A673 (cell line): ENCODE measurements at regions not wholly inside any gene's neighbourhood (a gene's known extent, or its start where the extent isn't known, plus 50 kb on each side); places are given as distances from the start of the nearest gene placed in this dataset.

Experiments
- BruUV-seq: library from RNA; stranded (reverse); fragments of 400-500 nt; replicated peaks from 2 replicates; lab custom pipeline; 2021; lab: Mats Ljungman, UMichigan
- CTCF ChIA-PET: fragments of 300-600 bp; sonication (Branson Sonifier 250); formaldehyde crosslinking; loops from one replicate; lab custom pipeline; 2022; ENCODE audit warnings: antibody characterized with exemption; lab: Charles Lee
- POLR2A ChIA-PET: fragments of 300-600 bp; sonication (Branson Sonifier 250); formaldehyde crosslinking; loops from one replicate; lab custom pipeline; 2022; ENCODE audit warnings: antibody characterized with exemption; ENCODE audit not compliant: low non-redundant PET; lab: Charles Lee
- DNase-seq: peaks from one replicate; pipeline ENCODE4 v3.0.0-alpha.2; 2015; ENCODE audit warnings: low spot score
- H3K27ac ChIP-seq: fragments of 200-600 bp; sonication (generic); 2 replicates; pipeline ENCODE4 v1.5.1; 2016; ENCODE audit warnings: mixed run types, low read depth, mild to moderate bottlenecking, mixed read lengths, antibody characterized with exemption, low read length; ENCODE audit not compliant: poor library complexity, severe bottlenecking
- H3K27me3 ChIP-seq: fragments of 200-600 bp; sonication (generic); replicated peaks from 2 replicates; pipeline ENCODE4 v1.6.1; 2017; ENCODE audit warnings: mixed run types, low read depth, mild to moderate bottlenecking, mixed read lengths, antibody characterized with exemption, low read length; ENCODE audit not compliant: insufficient read depth, poor library complexity
- H3K36me3 ChIP-seq: fragments of 200-600 bp; sonication (generic); 2 replicates; pipeline ENCODE4 v1.6.1; 2016; ENCODE audit warnings: mixed run types, mild to moderate bottlenecking, mixed read lengths, antibody characterized with exemption, low read length; ENCODE audit not compliant: insufficient read depth, poor library complexity, severe bottlenecking
- H3K4me1 ChIP-seq: fragments of 200-600 bp; sonication (generic); 2 replicates; pipeline ENCODE4 v1.6.1; 2017; ENCODE audit warnings: mixed run types, mild to moderate bottlenecking, mixed read lengths, antibody characterized with exemption, low read length; ENCODE audit not compliant: insufficient read depth, poor library complexity, severe bottlenecking
- H3K4me3 ChIP-seq: fragments of 200-600 bp; sonication (generic); 2 replicates; pipeline ENCODE4 v1.5.1; 2016; ENCODE audit warnings: low read depth, mixed run types, mild to moderate bottlenecking, mixed read lengths, low read length; ENCODE audit not compliant: poor library complexity, severe bottlenecking
- H3K9me3 ChIP-seq: fragments of 200-600 bp; sonication (generic); 2 replicates; pipeline ENCODE4 v1.6.1; 2016; ENCODE audit warnings: mixed run types, low read depth, mild to moderate bottlenecking, mixed read lengths, antibody characterized with exemption, low read length; ENCODE audit not compliant: poor library complexity, severe bottlenecking
- CTCF ChIP-seq: fragments of 300-800, 200-600 bp; sonication (generic); conservative IDR thresholded peaks from 2 replicates; pipeline ENCODE4 v1.5.1; 2017; ENCODE audit warnings: low read depth, mild to moderate bottlenecking, antibody characterized with exemption, low read length, moderate library complexity, mixed read lengths
- EZH2 ChIP-seq: fragments of 200-600 bp; sonication (generic); IDR thresholded peaks from 2 replicates; pipeline ENCODE4 v1.6.1; 2017; ENCODE audit warnings: borderline replicate concordance, low read depth, mild to moderate bottlenecking, mixed read lengths, antibody characterized with exemption, low read length; ENCODE audit not compliant: poor library complexity, severe bottlenecking
- intact Hi-C: fragments of 100-400 bp; cut with micrococcal nuclease; formaldehyde crosslinking; loops from one replicate; pipeline ENCODE4 v1.10.0; 2022; ENCODE audit not compliant: unreplicated experiment

GRCh38 chr10:10044922-10045764 is 972.5 kb upstream of the CELF2 start:
- DNase-seq: no peak
- no peaks in the 10 kb centered on the region for H3K36me3 ChIP-seq
- peaks cover 12% of the 10 kb centered on the region for H3K9me3 ChIP-seq
- CTCF ChIA-PET: no interaction called here
- H3K4me3 ChIP-seq: no peak overlapping the region
- no peak overlapping the region for H3K27ac ChIP-seq
- no TSS peak for BruUV-seq
- no peak for TF ChIP-seq CTCF
- no peak for TF ChIP-seq EZH2
- no peaks in the 10 kb centered on the region for H3K4me1 ChIP-seq
- POLR2A ChIA-PET: no interaction called here
- H3K27me3 ChIP-seq: no peaks in the 10 kb centered on the region
- intact Hi-C loops: no loop called here

- Histone ChIP-seq H3K4me3 (no peak overlapping the region), H3K9me3 (peaks cover 17% of the 10 kb centered on the region), H3K4me1 (no peaks in the 10 kb centered on the region), H3K27me3 (no peaks in the 10 kb centered on the region), H3K27ac (no peak overlapping the region), H3K36me3 (no peaks in the 10 kb centered on the region)
- CTCF ChIA-PET: no interaction called here
- POLR2A ChIA-PET: no interaction called here
- no peak for DNase-seq
- intact Hi-C loops: no loop called here
- TF ChIP-seq CTCF (no peak), EZH2 (no peak)
- BruUV-seq: no TSS peak
Measured at GRCh38 chr10:10045765-10046028, 972.0 kb upstream of the CELF2 start.

- BruUV-seq: no TSS peak
- no peaks in the 10 kb centered on the region for H3K36me3 ChIP-seq
- POLR2A ChIA-PET: no interaction called here
Measured at GRCh38 chr10:10047426-10047825, 970.2 kb upstream of the CELF2 start.

GRCh38 chr10:10053051-10053450 is 964.6 kb upstream of the CELF2 start:
- no TSS peak for BruUV-seq
- ChIA-PET POLR2A (no interaction called here), CTCF (no interaction called here)
- Histone ChIP-seq H3K9me3 (peaks cover 11% of the 10 kb centered on the region), H3K36me3 (no peaks in the 10 kb centered on the region), H3K4me1 (no peaks in the 10 kb centered on the region), H3K27me3 (no peaks in the 10 kb centered on the region), H3K27ac (no peak overlapping the region), H3K4me3 (no peak overlapping the region)
- TF ChIP-seq CTCF: no peak
- TF ChIP-seq EZH2: no peak
- DNase-seq: no peak
- intact Hi-C loops: no loop called here

More at GRCh38 chr10:10047426-10047825, 970.2 kb upstream of the CELF2 start:
- CTCF ChIA-PET: no interaction called here
- Histone ChIP-seq H3K9me3 (peaks cover 15% of the 10 kb centered on the region), H3K27me3 (no peaks in the 10 kb centered on the region), H3K4me3 (no peak overlapping the region), H3K4me1 (no peaks in the 10 kb centered on the region), H3K27ac (no peak overlapping the region)
- intact Hi-C loops: no loop called here
- TF ChIP-seq EZH2: no peak
- DNase-seq: no peak
